ENCODE measurements at regions not wholly inside any gene's neighbourhood (a gene's known extent, or its start where the extent isn't known, plus 50 kb on each side); places are given as distances from the start of the nearest gene placed in this dataset.

GRCh38 chr10:105647354-105647753 lies 1006.3 kb downstream of the SORCS3 start:
- no peaks in the 10 kb centered on the region for H4K20me1 ChIP-seq (ENCODE audit: low read depth, low read length)
- no peaks in the 10 kb centered on the region for H3F3A ChIP-seq (ENCODE audit: insufficient read depth)
- H3K9me3 ChIP-seq (ENCODE audit: insufficient read depth, low read length): no peaks in the 10 kb centered on the region
- no peaks in the 10 kb centered on the region for H3K36me3 ChIP-seq (ENCODE audit: low read length)
- no peak overlapping the region for H3K4me3 ChIP-seq (ENCODE audit: insufficient read depth, low read length, poor library complexity, severe bottlenecking)
- H3K9ac ChIP-seq (ENCODE audit: low read length): no peak overlapping the region
- no peaks in the 10 kb centered on the region for H3K79me2 ChIP-seq (ENCODE audit: insufficient read depth, low read length)
- no peaks in the 10 kb centered on the region for H3K27me3 ChIP-seq (ENCODE audit: low read length)
- TF ChIP-seq, protein P1, sequence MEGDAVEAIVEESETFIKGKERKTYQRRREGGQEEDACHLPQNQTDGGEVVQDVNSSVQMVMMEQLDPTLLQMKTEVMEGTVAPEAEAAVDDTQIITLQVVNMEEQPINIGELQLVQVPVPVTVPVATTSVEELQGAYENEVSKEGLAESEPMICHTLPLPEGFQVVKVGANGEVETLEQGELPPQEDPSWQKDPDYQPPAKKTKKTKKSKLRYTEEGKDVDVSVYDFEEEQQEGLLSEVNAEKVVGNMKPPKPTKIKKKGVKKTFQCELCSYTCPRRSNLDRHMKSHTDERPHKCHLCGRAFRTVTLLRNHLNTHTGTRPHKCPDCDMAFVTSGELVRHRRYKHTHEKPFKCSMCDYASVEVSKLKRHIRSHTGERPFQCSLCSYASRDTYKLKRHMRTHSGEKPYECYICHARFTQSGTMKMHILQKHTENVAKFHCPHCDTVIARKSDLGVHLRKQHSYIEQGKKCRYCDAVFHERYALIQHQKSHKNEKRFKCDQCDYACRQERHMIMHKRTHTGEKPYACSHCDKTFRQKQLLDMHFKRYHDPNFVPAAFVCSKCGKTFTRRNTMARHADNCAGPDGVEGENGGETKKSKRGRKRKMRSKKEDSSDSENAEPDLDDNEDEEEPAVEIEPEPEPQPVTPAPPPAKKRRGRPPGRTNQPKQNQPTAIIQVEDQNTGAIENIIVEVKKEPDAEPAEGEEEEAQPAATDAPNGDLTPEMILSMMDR (IDR thresholded peaks at IDR 0.05; ENCODE audit: insufficient read depth, low read length, poor library complexity, severe bottlenecking): no peak
- no peak for TF ChIP-seq EZH2phosphoT487 (conservative IDR thresholded peaks at IDR 0.05; ENCODE audit: low read length)
- no peak overlapping the region for H2AFZ ChIP-seq (ENCODE audit: low read depth, low read length, severe bottlenecking)
- H3K4me2 ChIP-seq (ENCODE audit: low read depth, low read length, poor library complexity, severe bottlenecking): no peak overlapping the region
- H3K27ac ChIP-seq (ENCODE audit: low read depth, low read length): no peak overlapping the region
- no peaks in the 10 kb centered on the region for H3K9me2 ChIP-seq (replicated peaks; ENCODE audit: insufficient read depth, low read length)

GRCh38 chr10:105644978-105645377 lies 1003.9 kb downstream of the SORCS3 start:
- no peaks in the 10 kb centered on the region for H3K36me3 ChIP-seq (ENCODE audit: low read length)
- H3K79me2 ChIP-seq (ENCODE audit: insufficient read depth, low read length): no peaks in the 10 kb centered on the region
- no peak overlapping the region for H3K27ac ChIP-seq (ENCODE audit: low read depth, low read length)
- no peaks in the 10 kb centered on the region for H4K20me1 ChIP-seq (ENCODE audit: low read depth, low read length)
- no peaks in the 10 kb centered on the region for H3K9me3 ChIP-seq (ENCODE audit: insufficient read depth, low read length)
- H3K4me2 ChIP-seq (ENCODE audit: low read depth, low read length, poor library complexity, severe bottlenecking): no peak overlapping the region
- TF ChIP-seq, protein P1 (IDR thresholded peaks at IDR 0.05; ENCODE audit: insufficient read depth, low read length, poor library complexity, severe bottlenecking): no peak
- TF ChIP-seq EZH2phosphoT487 (conservative IDR thresholded peaks at IDR 0.05; ENCODE audit: low read length): no peak
- H3K27me3 ChIP-seq (ENCODE audit: low read length): no peaks in the 10 kb centered on the region
- no peaks in the 10 kb centered on the region for H3K9me2 ChIP-seq (replicated peaks; ENCODE audit: insufficient read depth, low read length)
- no peak overlapping the region for H2AFZ ChIP-seq (ENCODE audit: low read depth, low read length, severe bottlenecking)
- no peaks in the 10 kb centered on the region for H3F3A ChIP-seq (ENCODE audit: insufficient read depth)
- no peak overlapping the region for H3K4me3 ChIP-seq (ENCODE audit: insufficient read depth, low read length, poor library complexity, severe bottlenecking)
- no peak overlapping the region for H3K9ac ChIP-seq (ENCODE audit: low read length)

GRCh38 chr10:105644559-105644958 lies 1003.5 kb downstream of the SORCS3 start:
- Histone ChIP-seq H3K9me3 (ENCODE audit: insufficient read depth, low read length) (no peaks in the 10 kb centered on the region), H3K9me2 (replicated peaks; ENCODE audit: insufficient read depth, low read length) (no peaks in the 10 kb centered on the region), H3K27me3 (ENCODE audit: low read length) (no peaks in the 10 kb centered on the region), H4K20me1 (ENCODE audit: low read depth, low read length) (no peaks in the 10 kb centered on the region), H3K36me3 (ENCODE audit: low read length) (no peaks in the 10 kb centered on the region), H3K4me3 (ENCODE audit: insufficient read depth, low read length, poor library complexity, severe bottlenecking) (no peak overlapping the region), H3K79me2 (ENCODE audit: insufficient read depth, low read length) (no peaks in the 10 kb centered on the region), H2AFZ (ENCODE audit: low read depth, low read length, severe bottlenecking) (no peak overlapping the region), H3F3A (ENCODE audit: insufficient read depth) (no peaks in the 10 kb centered on the region), H3K9ac (ENCODE audit: low read length) (no peak overlapping the region), H3K4me2 (ENCODE audit: low read depth, low read length, poor library complexity, severe bottlenecking) (no peak overlapping the region), H3K27ac (ENCODE audit: low read depth, low read length) (no peak overlapping the region)
- no peak for TF ChIP-seq EZH2phosphoT487 (conservative IDR thresholded peaks at IDR 0.05; ENCODE audit: low read length)
- TF ChIP-seq, protein P1 (IDR thresholded peaks at IDR 0.05; ENCODE audit: insufficient read depth, low read length, poor library complexity, severe bottlenecking): no peak
